HG02970 (cell line): ENCODE measurements at regions not wholly inside any gene's neighbourhood (a gene's known extent, or its start where the extent isn't known, plus 50 kb on each side); places are given as distances from the start of the nearest gene placed in this dataset.

Experiments
- ATAC-seq: cut with Tn5 transposase; IDR thresholded peaks from one replicate; pipeline ENCODE4 v1.9.1; 2021; ENCODE audit warnings: mild to moderate bottlenecking, moderate library complexity, moderate number of reproducible peaks; ENCODE audit not compliant: unreplicated experiment, low FRiP score

- ATAC-seq = no peak
Observed at GRCh38 chr20:24789877-24790276, 159.2 kb upstream of the CST7 start.

GRCh38 chr20:24790746-24791283 lies 158.3 kb upstream of the CST7 start:
- no peak for ATAC-seq

GRCh38 chr20:24791953-24792352 lies 157.1 kb upstream of the CST7 start:
- no peak for ATAC-seq

GRCh38 chr20:24792641-24793495 lies 156.2 kb upstream of the CST7 start:
- no peak for ATAC-seq

GRCh38 chr20:24795436-24795835 lies 153.6 kb upstream of the CST7 start:
- no peak for ATAC-seq

GRCh38 chr20:24796236-24796635 lies 152.8 kb upstream of the CST7 start:
- ATAC-seq = no peak

- no peak for ATAC-seq
Observed at GRCh38 chr20:24797113-24797512, 152.0 kb upstream of the CST7 start.

- no peak for ATAC-seq
Observed at GRCh38 chr20:24797745-24798655, 151.1 kb upstream of the CST7 start.

GRCh38 chr20:24798930-24799705 lies 150.0 kb upstream of the CST7 start:
- no peak for ATAC-seq

GRCh38 chr20:24799971-24800580 lies 149.0 kb upstream of the CST7 start:
- ATAC-seq = no peak

GRCh38 chr20:24802286-24802820 lies 146.7 kb upstream of the CST7 start:
- ATAC-seq = no peak

- no peak for ATAC-seq
Observed at GRCh38 chr20:24804481-24805206, 144.4 kb upstream of the CST7 start.

- no peak for ATAC-seq
Observed at GRCh38 chr20:24805456-24806238, 143.4 kb upstream of the CST7 start.

- ATAC-seq = no peak
Observed at GRCh38 chr20:24806705-24807676, 142.1 kb upstream of the CST7 start.

GRCh38 chr20:24808616-24809015 lies 140.5 kb upstream of the CST7 start:
- ATAC-seq = no peak

- no peak for ATAC-seq
Observed at GRCh38 chr20:24809606-24810005, 139.5 kb upstream of the CST7 start.
